Activated CD8-positive, alpha-beta memory T cell treated with anti-CD3 and anti-CD28 coated beads, Interleukin-2, amount 10 ng/mL, durations not matched to agents 7 days and 5 days (primary cell): ENCODE measurements at regions not wholly inside any gene's neighbourhood (a gene's known extent, or its start where the extent isn't known, plus 50 kb on each side); places are given as distances from the start of the nearest gene placed in this dataset.
A peak's percentile ranks its signal among the peaks of the same experiment; 100 is the strongest.
"Not testable (repeated sequence)": the region's sequence is repeated elsewhere in the genome, so short reads cannot be mapped to it uniquely, and the experiment has no call there.

ENCODE experiments used
- ATAC-seq: fragments of 150-1000 bp; cut with Tn5 transposase; one replicate; pipeline ENCODE4 v1.10.0; 2021; ENCODE audit warnings: moderate library complexity
- CTCF ChIA-PET: fragments of 350-600 bp; sonication (Branson Sonifier 250); formaldehyde crosslinking; loops from one replicate; lab custom pipeline; 2021; ENCODE audit warnings: antibody characterized with exemption; lab: Charles Lee
- DNase-seq: peaks from one replicate; pipeline ENCODE4 v3.0.0-alpha.2; 2020
- H3K27ac Mint-ChIP-seq: one replicate; pipeline ENCODE4 v1.8.0; 2021; ENCODE audit warnings: mild to moderate bottlenecking, mixed read lengths
- H3K27me3 Mint-ChIP-seq: one replicate; pipeline ENCODE4 v1.8.0; 2021; ENCODE audit warnings: mixed read lengths
- H3K36me3 Mint-ChIP-seq: one replicate; pipeline ENCODE4 v1.8.0; 2021; ENCODE audit warnings: mild to moderate bottlenecking, mixed read lengths
- H3K4me1 Mint-ChIP-seq: one replicate; pipeline ENCODE4 v1.8.0; 2021; ENCODE audit warnings: mixed read lengths
- H3K4me3 Mint-ChIP-seq: one replicate; pipeline ENCODE4 v1.8.0; 2021; ENCODE audit warnings: mild to moderate bottlenecking, moderate library complexity, mixed read lengths
- H3K9me3 Mint-ChIP-seq: one replicate; pipeline ENCODE4 v1.8.0; 2022; ENCODE audit warnings: low read depth, mixed read lengths

DNA sequence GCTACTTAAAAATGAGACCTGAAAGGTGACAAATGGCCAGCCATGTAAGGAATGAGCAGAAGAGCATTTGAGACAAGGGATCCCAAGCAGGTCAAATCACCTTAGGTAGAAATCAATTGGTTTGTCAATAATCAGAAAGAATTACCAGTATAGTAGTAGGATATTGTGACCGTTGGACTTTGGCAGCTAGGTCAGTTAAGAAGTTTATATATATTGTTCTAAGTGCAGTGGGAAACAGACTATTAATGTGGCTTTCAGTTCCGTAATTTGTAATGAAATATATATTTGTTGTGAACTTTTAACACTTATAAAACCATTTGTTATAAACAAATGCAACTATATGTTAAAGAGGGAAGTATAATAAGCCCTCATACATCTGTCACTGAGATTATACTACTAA, 807.9 kb upstream of the SPRY2 start:
- DNase-seq (no peak), ATAC-seq (no peak)
- Mint-ChIP-seq H3K27me3 (no peaks in the 10 kb centered on the region), H3K4me3 (no peak overlapping the region), H3K4me1 (no peaks in the 10 kb centered on the region), H3K9me3 (peaks cover 2% of the 10 kb centered on the region), H3K36me3 (no peaks in the 10 kb centered on the region), H3K27ac (no peak overlapping the region)
- CTCF ChIA-PET = no interaction called here

DNA sequence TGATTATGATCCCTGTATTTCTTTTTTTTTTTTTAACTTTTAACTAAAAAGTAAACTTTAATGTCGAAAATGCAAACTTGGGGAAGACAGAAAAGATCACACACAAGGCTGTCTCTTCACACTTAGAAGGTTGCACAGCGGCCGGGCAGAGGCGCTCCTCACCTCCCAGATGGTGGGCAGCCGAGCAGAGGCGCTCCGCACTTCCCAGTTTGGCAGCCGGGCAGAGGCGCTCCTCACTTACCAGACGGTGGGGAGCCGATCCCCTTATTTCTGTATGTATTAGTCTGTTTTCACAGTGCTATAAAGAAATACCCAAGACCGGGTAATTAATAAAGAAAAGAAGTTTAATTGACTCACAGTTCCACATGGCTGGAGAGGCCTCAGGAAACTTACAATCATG, 805.6 kb upstream of the SPRY2 start:
- H3K4me3 Mint-ChIP-seq, H3K9me3 Mint-ChIP-seq, H3K27ac Mint-ChIP-seq, H3K36me3 Mint-ChIP-seq, H3K27me3 Mint-ChIP-seq, ATAC-seq, DNase-seq, CTCF ChIA-PET, H3K4me1 Mint-ChIP-seq: not testable (repeated sequence)

DNA sequence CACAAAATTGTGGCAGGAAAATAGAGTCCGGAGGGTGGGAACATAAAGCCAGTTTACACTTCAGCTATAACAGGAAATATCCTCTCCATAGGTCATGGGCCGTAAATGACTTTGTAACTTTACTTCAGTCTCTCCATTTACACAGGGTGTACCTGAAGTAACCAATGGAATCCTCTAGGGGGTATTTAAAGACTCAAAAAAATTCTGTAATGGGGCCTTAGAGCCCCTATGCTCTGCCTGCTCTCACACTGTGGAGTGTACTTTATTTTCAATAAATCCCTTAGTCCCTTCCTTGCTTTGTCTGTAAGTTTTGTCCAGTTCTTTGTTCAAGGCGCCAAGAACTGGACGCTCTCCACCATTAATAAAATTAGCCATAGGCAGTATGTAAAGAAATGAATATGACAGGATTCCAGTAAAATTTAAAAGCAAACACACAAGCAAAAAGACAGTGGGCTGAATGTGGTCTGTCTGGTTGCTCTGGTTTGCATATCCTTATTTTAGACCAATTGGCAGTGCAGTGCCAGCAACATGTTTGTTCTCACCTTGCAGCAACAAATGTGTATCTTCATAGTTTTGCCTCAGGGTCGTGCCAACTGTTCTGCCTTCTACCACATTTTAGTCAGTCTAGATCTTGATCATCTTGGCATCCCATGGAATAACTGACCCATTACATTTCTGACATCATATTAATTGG, 801.5 kb upstream of the SPRY2 start:
- no peak for DNase-seq
- H3K4me3 Mint-ChIP-seq = no peak overlapping the region
- no peaks in the 10 kb centered on the region for H3K27me3 Mint-ChIP-seq
- H3K9me3 Mint-ChIP-seq = peaks cover 4% of the 10 kb centered on the region
- no peak overlapping the region for H3K27ac Mint-ChIP-seq
- CTCF ChIA-PET = no interaction called here
- H3K4me1 Mint-ChIP-seq = no peaks in the 10 kb centered on the region
- no peaks in the 10 kb centered on the region for H3K36me3 Mint-ChIP-seq
- no peak for ATAC-seq

DNA sequence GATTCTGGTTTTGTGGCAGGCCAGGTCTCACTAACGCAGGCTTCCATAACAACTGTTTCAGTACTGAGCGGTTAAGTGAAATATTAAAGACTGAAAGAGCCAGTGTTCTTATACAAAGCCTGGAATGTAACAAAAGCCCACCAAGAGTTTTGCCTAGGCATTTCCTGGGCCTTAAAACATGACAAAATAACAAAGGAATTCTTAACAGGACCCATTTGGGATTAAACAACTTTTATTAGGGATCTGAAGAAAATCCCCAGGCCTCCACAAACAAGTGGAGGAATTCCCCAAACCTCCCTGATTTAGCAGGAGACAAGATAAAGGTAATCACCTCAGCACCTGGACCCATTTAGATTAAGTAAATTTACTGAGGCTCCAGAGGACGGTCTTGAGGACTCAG, 799.7 kb upstream of the SPRY2 start:
- ATAC-seq (no peak), DNase-seq (no peak)
- H3K36me3 Mint-ChIP-seq = no peaks in the 10 kb centered on the region
- H3K4me3 Mint-ChIP-seq = no peak overlapping the region
- H3K4me1 Mint-ChIP-seq = no peaks in the 10 kb centered on the region
- no peak overlapping the region for H3K27ac Mint-ChIP-seq
- H3K27me3 Mint-ChIP-seq = no peaks in the 10 kb centered on the region
- H3K9me3 Mint-ChIP-seq = peaks cover 4% of the 10 kb centered on the region
- CTCF ChIA-PET = no interaction called here

DNA sequence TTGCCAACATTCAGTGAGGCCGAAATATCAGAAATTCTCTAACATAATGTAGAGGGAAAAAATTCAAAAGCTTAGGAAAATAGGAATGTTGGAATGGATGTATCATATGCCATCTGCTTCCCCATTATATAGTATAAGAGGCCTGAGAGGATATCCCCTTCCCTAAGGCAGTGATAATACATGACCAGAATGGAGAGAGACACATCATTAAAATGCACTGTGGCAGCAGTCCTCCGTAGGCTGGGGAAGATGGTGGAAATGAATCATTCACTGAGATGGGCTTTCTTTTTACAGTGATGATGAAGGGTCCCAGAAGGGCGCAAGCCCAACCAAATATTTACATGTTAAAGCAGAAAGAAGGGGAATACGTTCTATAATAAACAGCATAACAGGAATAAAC, 799.1 kb upstream of the SPRY2 start:
- Mint-ChIP-seq H3K9me3 (peaks cover 2% of the 10 kb centered on the region), H3K27ac (no peak overlapping the region), H3K36me3 (no peaks in the 10 kb centered on the region), H3K27me3 (no peaks in the 10 kb centered on the region), H3K4me3 (no peak overlapping the region), H3K4me1 (no peaks in the 10 kb centered on the region)
- ATAC-seq = no peak
- CTCF ChIA-PET = no interaction called here
- no peak for DNase-seq

DNA sequence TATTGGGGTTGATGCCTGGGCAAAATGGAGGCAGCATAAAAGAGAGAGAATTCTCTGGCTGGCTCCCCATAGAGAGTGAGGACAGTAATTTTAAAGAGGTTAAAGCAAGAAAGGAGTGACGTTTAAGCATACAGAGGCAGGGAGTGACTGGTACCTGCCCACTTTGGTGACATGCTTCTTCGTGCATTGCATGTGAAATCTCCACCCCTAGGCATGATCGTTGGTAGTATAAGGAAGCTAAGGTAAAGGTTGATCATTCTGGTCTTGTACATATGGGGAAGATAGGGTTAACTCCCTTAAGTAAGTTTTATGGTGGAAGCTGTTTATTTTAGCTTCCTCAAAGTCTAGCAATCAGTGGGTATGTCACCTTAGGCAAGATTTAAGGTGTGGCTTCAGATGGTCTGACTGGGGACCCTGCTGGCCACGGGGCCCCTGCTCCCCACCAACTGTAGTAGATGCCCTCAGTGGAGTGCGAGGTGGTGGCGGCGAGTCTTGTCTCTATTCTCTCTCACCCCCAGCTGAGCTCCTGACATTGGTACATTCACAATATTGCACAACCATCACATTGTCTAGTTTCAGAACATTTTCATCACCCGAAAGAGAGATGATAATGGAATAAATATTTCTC, 797.5 kb upstream of the SPRY2 start:
- Mint-ChIP-seq H3K9me3 (peaks cover 1% of the 10 kb centered on the region), H3K27ac (no peak overlapping the region), H3K4me3 (no peak overlapping the region), H3K4me1 (no peaks in the 10 kb centered on the region), H3K27me3 (no peaks in the 10 kb centered on the region), H3K36me3 (no peaks in the 10 kb centered on the region)
- CTCF ChIA-PET = no interaction called here
- DNase-seq (no peak), ATAC-seq (no peak)

DNA sequence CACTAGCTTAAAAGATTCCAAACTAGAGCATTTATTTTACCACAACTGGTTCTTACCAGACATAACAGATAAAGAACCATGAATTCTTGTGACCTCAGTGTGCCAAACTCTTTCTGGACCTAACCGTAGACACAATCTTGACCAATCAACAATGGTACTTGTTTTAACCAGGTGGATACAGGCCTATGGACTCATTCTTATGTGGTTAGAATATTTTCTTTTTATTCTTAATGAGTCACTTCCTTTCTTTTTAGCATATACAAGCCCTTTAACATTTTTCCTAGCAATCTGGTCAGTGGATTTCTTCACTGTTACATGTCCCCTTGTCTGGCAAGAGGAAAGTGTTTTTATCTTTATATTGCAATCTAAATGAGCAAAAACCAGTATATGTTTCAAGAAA, 792.1 kb upstream of the SPRY2 start:
- Mint-ChIP-seq H3K4me3 (no peak overlapping the region), H3K27me3 (no peaks in the 10 kb centered on the region), H3K9me3 (peaks cover 4% of the 10 kb centered on the region), H3K27ac (no peak overlapping the region), H3K36me3 (no peaks in the 10 kb centered on the region), H3K4me1 (no peaks in the 10 kb centered on the region)
- no peak for DNase-seq
- CTCF ChIA-PET = no interaction called here
- ATAC-seq = no peak

DNA sequence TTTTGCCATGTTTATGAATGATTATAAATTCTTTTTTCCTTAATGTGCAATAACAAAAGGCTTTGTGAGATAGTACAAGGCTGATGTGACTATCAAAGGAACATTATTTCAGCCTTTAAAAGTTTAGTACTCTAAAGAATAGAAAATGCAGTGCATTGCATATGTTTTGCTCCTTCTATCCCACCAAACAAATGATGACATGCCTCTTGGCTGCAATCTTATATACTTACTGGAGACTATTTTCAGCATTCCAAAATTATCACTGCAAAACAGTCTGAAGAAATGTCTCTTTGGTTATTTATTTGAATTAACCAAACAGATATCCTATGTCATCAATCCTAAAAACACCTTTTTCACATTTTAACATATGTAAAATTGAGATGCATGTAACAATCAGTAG, 776.5 kb upstream of the SPRY2 start:
- H3K4me1 Mint-ChIP-seq = no peaks in the 10 kb centered on the region

DNA sequence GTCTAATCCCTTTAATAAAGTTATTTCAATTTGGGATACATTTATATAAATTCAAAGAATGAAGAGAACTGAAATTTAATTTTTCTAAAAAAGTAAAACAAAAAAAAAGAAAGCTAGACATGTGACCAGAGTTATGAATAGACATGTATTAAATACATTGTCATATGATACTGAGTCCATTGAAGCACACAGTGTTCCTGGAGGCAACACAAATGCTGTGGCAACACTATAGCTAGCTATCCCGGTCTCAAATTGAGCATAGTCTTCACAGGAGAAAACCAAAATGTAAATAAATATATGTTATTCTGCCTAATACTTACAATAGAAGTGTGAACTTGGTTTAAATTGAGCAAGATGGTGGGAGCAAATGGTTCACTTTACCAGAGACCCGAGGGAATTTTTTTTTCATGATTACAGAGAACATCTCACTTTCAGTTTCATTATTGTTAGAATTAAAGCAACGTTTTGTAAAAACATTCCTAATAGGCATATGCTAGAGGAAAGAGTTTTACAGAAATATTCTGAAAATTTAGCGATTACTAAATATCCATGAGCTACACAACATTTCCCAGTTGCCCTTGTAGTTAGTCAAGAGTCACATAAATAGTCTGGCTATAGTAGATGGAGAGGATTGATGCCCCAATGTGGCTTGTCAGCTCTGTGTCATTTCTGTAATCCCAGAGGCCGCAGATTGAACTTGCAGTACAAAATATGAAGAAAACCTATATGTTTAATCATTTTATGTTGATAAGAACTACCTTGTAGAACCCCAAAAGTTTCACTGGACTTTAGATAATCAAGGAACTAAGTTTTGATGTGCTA, 775.7 kb upstream of the SPRY2 start:
- no peak for ATAC-seq
- Mint-ChIP-seq H3K4me3 (peak overlapping the region; percentile 15), H3K36me3 (no peaks in the 10 kb centered on the region), H3K27me3 (no peaks in the 10 kb centered on the region), H3K27ac (no peak overlapping the region), H3K9me3 (peaks cover 1% of the 10 kb centered on the region), H3K4me1 (no peaks in the 10 kb centered on the region)
- CTCF ChIA-PET = no interaction called here
- no peak for DNase-seq

More for the DNA sequence above, 776.5 kb upstream of the SPRY2 start:
- peaks cover 2% of the 10 kb centered on the region for H3K9me3 Mint-ChIP-seq
- ATAC-seq (no peak), DNase-seq (no peak)
- CTCF ChIA-PET = no interaction called here
- no peaks in the 10 kb centered on the region for H3K36me3 Mint-ChIP-seq
- H3K4me3 Mint-ChIP-seq = no peak overlapping the region
- no peaks in the 10 kb centered on the region for H3K27me3 Mint-ChIP-seq
- no peak overlapping the region for H3K27ac Mint-ChIP-seq

DNA sequence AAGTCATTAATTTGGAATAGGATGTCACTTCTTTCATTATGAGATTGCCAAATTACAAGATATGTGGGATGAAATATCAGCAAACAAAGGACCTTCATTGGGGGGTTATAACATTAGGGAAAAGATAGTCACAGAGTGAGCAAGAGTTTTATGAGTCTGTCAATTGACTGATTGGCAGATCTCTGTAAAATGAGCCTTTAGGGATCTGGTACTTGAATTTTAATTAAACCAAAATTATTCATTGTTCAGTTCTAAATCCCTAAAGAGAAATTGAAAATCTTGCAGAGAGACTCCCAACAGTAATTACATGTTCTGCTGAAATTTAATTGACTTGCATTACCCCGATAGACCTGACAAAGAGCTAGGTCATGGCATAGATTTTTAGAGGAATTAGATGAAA, 768.1 kb upstream of the SPRY2 start:
- H3K27me3 Mint-ChIP-seq = no peaks in the 10 kb centered on the region
- H3K36me3 Mint-ChIP-seq = no peaks in the 10 kb centered on the region
- DNase-seq = no peak
- no peak overlapping the region for H3K4me3 Mint-ChIP-seq
- no peaks in the 10 kb centered on the region for H3K4me1 Mint-ChIP-seq
- H3K9me3 Mint-ChIP-seq = peaks cover 6% of the 10 kb centered on the region
- H3K27ac Mint-ChIP-seq = no peak overlapping the region
- ATAC-seq = no peak
- CTCF ChIA-PET = no interaction called here

DNA sequence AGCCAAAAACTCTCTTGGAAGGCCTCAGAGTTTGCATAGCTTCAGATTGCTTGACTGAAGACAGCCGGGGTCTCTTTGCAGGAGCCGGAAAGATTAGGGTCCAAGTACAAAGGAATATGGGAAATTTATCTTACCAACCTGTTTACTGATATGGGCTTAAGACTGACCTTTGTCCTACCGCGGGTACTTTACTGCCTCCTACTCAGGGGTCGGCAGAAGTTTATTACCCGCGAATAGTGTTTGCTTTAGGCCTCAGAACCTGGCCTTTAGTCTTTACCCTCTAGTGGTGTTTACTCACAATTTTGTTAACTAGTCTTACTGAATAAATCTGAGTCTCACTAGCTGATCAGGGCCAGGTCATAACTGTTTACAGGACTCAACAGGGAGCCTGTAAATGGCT, 765.4 kb upstream of the SPRY2 start:
- Mint-ChIP-seq H3K4me3 (no peak overlapping the region), H3K4me1 (no peaks in the 10 kb centered on the region), H3K27me3 (no peaks in the 10 kb centered on the region), H3K27ac (no peak overlapping the region), H3K9me3 (peaks cover 6% of the 10 kb centered on the region), H3K36me3 (no peaks in the 10 kb centered on the region)
- CTCF ChIA-PET = no interaction called here
- ATAC-seq = no peak
- DNase-seq = no peak

DNA sequence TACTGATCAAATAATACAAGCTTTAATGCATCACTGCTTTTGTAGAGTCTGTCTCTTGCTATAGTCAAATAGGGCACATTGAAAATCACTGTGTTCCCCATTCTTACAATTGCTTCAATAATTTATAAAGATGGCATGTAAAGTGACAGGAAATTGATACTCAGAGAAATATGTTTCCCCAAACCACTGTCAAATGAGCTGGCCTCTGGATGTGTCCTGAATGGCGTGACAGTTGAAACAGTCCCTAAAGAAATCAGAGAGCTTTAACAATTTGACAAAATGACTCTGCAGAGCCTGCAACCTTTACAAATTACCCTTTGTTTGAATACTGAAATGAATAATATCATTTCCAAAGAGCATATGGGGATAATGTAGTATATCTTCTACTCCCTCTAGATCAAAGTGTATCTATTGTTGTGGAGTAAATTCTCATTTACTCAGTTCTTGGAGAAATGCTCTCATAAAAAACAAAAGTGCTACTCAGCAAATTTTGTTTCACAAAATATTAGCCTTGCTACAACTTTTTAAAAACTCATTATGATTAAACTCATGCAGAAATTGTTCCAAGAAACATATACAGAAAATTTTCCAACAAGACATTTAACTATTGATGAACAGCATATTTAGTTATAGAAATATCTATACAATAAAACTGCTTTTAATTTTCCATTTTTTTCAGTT, 763.2 kb upstream of the SPRY2 start:
- Mint-ChIP-seq H3K4me3 (no peak overlapping the region), H3K27ac (no peak overlapping the region), H3K9me3 (peaks cover 6% of the 10 kb centered on the region), H3K36me3 (no peaks in the 10 kb centered on the region), H3K27me3 (no peaks in the 10 kb centered on the region), H3K4me1 (no peaks in the 10 kb centered on the region)
- no peak for ATAC-seq
- DNase-seq = no peak
- CTCF ChIA-PET = no interaction called here

DNA sequence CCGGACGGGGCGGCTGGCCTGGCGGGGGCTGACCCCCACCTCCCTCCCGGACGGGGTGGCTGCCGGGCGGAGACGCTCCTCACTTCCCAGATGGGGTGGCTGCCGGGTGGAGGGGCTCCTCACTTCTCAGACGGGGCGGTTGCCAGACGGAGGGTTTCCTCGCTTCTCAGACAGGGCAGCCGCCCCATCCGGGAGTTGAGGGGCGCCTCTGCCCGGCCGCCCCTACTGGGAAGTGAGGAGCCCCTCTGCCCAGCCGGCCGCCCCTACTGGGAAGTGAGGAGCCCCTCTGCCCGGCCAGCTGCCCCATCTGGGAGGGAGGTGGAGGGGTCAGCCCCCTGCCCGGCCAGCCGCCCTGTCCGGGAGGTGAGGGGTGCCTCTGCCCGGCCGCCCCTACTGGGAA, 761.1 kb upstream of the SPRY2 start:
- H3K27me3 Mint-ChIP-seq, H3K4me1 Mint-ChIP-seq, H3K27ac Mint-ChIP-seq, ATAC-seq, DNase-seq, H3K36me3 Mint-ChIP-seq, H3K4me3 Mint-ChIP-seq, CTCF ChIA-PET, H3K9me3 Mint-ChIP-seq: not testable (repeated sequence)
